Inflammatory macrophage treated with lipopolysaccharide for 1 hour (primary cell): ENCODE measurements at regions not wholly inside any gene's neighbourhood (a gene's known extent, or its start where the extent isn't known, plus 50 kb on each side); places are given as distances from the start of the nearest gene placed in this dataset.
"Not testable (repeated sequence)": the region's sequence is repeated elsewhere in the genome, so short reads cannot be mapped to it uniquely, and the experiment has no call there.

ENCODE experiments used
- DNase-seq, 2 donors: peaks; one replicate each; pipeline ENCODE4 v3.0.0-alpha.2; 2020 to 2022

DNA sequence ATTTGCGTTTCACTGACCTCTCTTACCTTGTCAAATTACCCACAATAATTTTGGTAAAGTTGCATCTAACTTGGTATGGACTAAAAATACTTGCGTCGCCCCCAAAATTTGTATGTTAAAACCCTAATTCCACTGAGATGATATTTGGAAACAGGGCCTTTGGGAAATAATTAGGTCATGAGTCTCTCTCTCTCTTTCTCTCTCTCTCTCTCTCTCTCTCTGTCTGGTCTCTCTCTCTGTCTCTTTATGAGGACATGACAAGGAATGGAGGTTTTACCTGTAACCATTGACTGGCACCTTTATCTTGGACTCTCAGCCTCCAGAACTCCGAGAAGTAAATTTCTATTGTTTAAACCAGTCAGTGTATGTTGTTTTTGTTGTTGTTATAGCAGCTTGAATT lies 111.5 kb upstream of the BDP1 start:
- not testable (repeated sequence) for DNase-seq

DNA sequence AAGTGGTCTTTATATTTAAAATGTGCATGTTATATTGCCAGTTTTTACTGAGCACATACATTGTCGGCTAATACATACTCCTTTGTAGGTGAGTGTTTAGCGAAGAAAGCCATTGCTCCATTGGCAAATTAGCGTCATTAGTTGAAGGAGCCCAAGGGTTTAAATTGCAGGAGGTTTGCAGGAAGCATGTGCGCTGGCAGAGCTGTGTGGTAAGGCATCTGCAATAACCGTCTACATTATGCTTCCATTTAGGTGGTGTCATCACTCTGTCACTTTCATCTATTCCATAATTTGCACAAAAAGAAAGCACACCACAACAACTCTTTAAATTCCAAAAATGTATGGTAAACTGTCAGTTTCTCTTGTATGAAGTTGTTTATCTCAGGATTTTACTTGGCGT lies 82.8 kb upstream of the BDP1 start:
- DNase-seq, result not testable (repeated sequence)

DNA sequence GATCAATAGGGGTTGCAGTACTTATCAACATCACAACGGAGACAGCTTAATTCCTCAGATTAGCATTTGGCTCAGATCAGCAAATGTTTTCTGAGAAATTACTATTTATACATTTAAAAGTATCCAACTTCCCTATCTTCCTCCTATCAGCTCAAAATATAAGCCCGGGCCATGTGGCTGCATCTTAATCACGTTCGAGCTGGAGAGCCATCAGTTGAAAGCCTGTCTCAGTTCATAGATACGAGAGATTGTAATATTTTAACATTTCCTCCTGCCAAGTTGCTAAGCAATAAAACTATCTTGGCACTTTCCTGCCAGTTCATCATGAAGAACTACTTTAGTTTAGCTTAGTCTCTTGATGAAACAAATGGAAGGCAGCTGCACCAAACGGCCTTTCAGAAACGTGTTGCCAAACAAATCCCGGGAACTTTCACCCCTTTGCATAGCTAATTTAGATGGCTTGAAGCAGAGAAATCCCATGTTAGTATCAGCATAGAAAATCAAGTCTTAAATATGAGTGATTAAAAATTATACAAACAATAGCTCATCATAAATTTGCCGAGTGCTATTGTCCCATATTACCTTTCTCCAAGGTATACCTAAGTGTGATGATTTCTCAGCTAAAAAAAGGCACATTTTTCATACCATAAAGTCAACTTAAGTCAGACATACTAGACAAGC lies 82.3 kb upstream of the BDP1 start:
- DNase-seq, result not testable (repeated sequence)

DNA sequence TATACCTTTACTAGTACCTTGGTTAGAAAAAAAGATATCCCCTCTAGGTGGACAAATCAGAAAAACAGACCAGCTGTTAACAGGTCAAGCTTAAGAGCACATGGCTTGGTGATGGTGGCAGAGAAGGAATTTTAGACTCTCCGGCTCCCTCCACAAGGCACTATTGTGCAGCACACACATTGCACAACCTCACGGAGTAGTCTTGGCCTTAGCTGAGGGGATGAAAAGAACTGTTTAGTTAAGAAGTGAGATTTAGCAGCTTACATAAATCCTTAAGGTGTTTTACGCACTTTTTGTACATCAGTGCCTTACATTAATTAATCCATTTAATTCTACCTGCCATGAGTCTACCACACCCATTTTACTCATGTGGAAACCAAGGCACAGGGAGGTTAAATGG lies 71.2 kb upstream of the BDP1 start:
- not testable (repeated sequence) for DNase-seq

DNA sequence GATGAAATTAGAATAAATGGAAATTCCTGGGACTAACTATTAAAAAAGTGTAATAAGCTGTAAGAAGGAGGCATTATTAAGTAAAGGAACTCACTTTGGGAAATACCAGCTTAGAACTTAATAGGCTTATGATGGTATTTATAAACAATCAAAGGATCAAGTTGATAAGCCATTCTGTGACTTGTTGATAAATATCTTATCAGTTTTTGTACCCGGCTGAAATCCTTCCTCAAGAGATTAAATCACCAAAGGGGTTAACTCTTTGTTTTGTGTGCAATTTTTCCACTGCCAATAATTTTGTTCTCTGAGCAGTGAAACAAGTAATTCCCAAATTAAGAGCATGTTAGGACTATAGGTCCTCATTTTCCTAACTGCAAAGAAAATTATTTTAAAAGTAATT lies 70.7 kb upstream of the BDP1 start:
- no peak for DNase-seq

DNA sequence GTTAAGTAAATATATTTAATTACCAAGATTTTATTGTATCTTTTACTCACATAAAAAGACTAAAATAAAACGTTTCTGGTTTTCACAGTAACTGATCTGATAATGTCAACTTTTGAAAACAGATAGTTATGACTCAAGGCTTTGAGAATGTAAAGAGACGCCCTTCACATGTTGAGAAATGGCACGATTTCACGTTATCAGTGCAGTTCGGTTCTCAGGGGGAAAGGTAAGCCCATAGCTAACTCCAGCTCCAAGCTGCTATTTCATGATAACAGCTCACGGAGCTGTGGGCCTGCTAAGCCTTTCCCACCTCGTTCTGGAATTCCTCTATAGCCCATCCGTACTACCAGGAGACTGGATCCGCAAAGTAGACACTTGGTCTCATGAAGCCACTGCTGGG lies 70.2 kb upstream of the BDP1 start:
- not testable (repeated sequence) for DNase-seq

DNA sequence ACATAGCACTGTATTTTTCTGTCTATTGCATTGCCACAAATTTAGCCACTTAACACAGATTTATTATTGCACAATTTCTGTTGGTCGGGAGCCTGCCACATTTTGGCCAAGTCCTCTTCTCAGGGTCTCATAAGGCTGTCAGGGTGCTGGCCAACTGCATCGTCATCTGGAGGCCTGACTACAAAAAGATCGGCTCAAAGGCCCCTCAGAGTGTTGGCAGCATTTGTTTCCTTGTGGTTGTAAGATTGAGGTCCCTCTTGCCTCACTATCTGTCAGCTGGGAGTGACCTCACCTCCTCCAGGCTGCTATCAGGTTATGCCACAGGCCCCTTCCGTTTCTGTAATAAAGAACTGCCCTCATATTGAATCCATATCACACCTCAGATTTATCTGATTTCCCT lies 67.3 kb upstream of the BDP1 start:
- peak; percentile 7 to 18 for DNase-seq

DNA sequence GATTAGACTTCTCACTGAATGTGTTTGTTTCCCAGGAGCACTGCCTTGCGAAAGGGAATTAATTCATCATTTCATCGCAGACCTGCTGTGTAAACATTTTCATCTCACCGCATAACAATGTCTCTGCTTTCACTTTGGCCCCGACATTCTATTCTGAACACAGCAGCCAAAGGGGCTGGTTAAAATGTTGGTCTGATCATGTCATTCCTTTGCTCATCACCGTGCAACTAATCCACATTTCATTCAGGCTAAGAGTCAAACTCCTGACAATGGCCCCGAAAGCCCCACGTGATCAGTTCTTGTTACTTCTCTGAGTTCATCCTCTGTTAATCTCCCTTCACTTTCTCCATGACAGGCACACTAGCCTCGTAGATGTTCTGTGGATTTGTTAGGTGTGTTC lies 57.1 kb upstream of the BDP1 start:
- DNase-seq, result not testable (repeated sequence)

DNA sequence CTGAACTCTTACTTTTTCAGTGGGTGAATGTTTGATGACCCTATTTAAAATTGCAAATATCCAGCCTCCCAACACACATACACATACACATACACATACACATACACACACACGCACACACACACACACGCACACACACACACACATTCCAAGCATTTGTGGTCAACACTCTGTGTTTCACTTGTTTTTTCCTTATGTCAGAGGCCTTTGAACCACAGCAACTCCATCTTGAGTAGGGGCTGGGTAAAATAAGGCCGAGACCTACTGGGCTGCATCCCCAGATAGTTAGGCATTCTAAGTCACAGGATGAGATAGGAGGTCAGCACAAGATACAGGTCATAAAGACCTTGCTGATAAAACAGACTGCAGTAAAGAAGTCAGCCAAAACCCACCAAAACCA lies 56.6 kb upstream of the BDP1 start:
- not testable (repeated sequence) for DNase-seq

DNA sequence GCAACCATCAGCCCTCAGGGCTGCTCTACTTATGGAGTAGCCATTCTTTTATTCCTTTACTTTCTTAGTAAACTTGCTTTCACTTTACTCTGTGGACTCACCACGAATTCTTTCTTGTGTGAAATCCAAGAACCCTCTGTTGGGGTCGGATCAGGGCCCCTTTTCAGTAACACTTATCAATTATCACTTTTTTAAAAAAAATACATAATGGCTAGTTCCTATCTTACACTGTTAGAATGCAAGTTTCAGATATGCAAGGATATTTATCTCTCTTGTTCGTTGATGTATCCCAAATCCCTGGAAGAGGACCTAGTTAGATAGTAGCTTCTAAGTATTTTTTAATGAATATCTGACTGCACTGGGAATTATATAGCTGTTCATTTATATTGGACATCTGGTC lies 56.0 kb upstream of the BDP1 start:
- not testable (repeated sequence) for DNase-seq

DNA sequence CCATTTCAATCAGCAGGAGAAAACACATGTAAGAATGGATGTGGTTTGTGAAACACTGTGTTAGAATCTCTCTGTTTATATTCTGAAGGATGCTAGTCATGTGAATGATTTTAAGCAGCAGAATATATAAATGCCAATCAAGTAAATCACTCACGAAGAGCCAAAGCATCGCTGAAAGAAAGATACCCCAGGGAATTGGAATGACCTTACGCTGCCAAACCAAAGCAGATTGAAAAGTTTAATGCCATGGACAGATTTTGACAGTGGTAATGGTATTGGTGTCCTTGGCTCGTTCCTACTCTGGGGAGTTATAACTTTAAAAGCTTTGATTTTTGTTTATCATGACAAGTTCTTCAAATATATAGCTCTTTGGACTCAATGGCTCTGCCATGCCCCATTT lies 54.8 kb upstream of the BDP1 start:
- DNase-seq, result not testable (repeated sequence)

DNA sequence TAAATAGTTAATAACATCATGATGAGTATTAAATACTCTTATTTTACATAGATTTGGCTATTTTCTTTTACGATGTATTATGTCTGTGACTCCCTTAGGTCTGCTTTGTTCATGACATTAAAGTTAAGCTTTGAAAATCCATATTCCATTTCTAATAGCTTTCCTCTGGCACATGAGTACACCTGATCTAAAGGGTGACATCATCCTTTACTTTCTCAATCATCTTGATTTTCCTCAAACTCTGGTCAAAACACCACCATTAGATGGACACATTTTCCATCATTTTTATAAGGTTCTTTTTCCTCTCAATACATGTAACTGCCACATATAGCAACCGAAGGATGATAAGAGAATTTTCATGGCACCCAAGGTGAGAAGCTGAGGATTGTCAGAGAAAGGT lies 54.3 kb upstream of the BDP1 start:
- DNase-seq, result not testable (repeated sequence)

DNA sequence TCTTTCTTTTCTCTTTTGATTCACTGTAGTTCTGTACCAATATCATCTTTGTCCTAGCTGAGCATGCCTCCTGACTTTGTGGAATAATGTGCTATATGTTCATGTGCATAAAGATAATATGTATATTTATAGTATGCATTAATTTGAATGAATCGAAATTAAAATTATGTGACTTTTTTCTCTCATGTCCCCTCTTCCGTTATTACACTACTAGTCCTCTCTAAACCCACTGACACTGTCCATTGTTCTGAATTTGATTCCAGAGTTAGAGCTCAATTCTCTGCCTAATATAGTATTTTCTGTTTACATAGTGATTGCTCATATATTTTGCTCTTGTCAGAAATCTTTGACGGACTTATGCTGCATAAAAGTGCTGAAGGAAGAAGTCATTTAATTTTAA lies 53.9 kb upstream of the BDP1 start:
- not testable (repeated sequence) for DNase-seq

DNA sequence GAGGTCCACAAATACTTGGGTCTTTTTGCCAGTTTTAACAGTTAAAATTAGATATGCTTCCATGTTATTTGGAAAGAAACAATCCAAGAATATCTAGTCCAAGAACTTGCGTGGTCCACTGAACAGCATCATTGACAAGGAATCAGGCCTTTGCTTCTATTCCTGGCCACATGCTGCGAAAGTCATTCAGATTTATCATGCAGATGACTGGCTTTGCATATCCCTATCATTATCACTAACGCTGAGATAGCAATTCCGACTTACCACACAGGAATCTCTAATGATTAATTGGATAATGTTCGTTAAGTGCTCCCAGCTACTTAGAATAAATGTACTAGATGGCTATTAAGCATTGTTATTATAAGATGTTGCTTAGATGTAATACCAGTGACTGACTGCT lies 51.0 kb upstream of the BDP1 start:
- DNase-seq, result not testable (repeated sequence)

DNA sequence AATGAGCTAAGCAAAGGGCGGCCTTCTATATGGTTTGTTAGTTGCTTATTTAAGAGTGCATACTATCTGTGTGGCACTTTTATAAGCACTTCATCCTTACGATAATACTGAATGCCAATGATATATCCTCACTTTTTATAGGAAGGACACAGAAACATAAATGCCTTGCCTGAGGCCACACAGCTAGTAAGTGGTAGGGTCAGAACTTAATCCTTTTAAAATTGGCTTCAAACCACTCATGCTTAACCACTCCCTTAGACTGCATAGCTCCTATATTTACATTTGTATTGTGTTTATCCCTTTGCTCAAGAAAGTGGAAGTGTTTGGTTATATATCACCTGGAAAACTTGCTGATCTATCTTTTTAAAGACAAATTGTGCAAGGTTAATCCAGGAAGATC lies 50.5 kb upstream of the BDP1 start:
- DNase-seq, result not testable (repeated sequence)
